H9 (cell line): ENCODE measurements at regions not wholly inside any gene's neighbourhood (a gene's known extent, or its start where the extent isn't known, plus 50 kb on each side); places are given as distances from the start of the nearest gene placed in this dataset.

ENCODE experiments used
- DNase-seq: peaks from one replicate; pipeline ENCODE4 v3.0.0-alpha.2; 2017
- H2AFZ ChIP-seq: one replicate; pipeline ENCODE4 v1.6.1; 2013; ENCODE audit warnings: mild to moderate bottlenecking, low read length, control low read depth, moderate library complexity
- H2AK5ac ChIP-seq: 2 replicates; pipeline ENCODE4 v1.6.1; 2013; ENCODE audit warnings: low read length, control low read depth, mixed read lengths; ENCODE audit not compliant: insufficient read length
- H2BK120ac ChIP-seq: one replicate; pipeline ENCODE4 v1.6.1; 2013; ENCODE audit warnings: low read depth, mild to moderate bottlenecking, low read length, control low read depth, inconsistent platforms; ENCODE audit not compliant: poor library complexity, severe bottlenecking
- H2BK12ac ChIP-seq: 2 replicates; pipeline ENCODE4 v1.6.1; 2013; ENCODE audit warnings: low read length, control low read depth, mixed read lengths, low read depth; ENCODE audit not compliant: insufficient read length
- H2BK15ac ChIP-seq: 2 replicates; pipeline ENCODE4 v1.6.1; 2013; ENCODE audit warnings: low read depth, low read length, control low read depth
- H2BK20ac ChIP-seq: one replicate; pipeline ENCODE4 v1.6.1; 2013; ENCODE audit warnings: low read depth, mild to moderate bottlenecking, low read length, control low read depth, inconsistent platforms; ENCODE audit not compliant: poor library complexity, severe bottlenecking
- H2BK5ac ChIP-seq: 2 replicates; pipeline ENCODE4 v1.6.1; 2013; ENCODE audit warnings: low read length, control low read depth, mixed read lengths; ENCODE audit not compliant: insufficient read length
- H3K14ac ChIP-seq: 2 replicates; pipeline ENCODE4 v1.6.1; 2013; ENCODE audit warnings: low read length, control low read depth; ENCODE audit not compliant: insufficient read depth
- H3K18ac ChIP-seq: 2 replicates; pipeline ENCODE4 v1.6.1; 2013; ENCODE audit warnings: low read depth, mild to moderate bottlenecking, mixed read lengths, low read length, control low read depth; ENCODE audit not compliant: insufficient read length
- H3K23ac ChIP-seq: 2 replicates; pipeline ENCODE4 v1.6.1; 2013; ENCODE audit warnings: low read length, control low read depth, mixed read lengths, low read depth; ENCODE audit not compliant: insufficient read length
- H3K23me2 ChIP-seq: 2 replicates; pipeline ENCODE4 v1.6.1; 2013; ENCODE audit warnings: low read depth, mild to moderate bottlenecking, mixed read lengths, low read length, control low read depth; ENCODE audit not compliant: insufficient read length, poor library complexity, severe bottlenecking
- H3K27ac ChIP-seq: 2 replicates; pipeline ENCODE4 v1.5.1; 2013; ENCODE audit warnings: low read length, control low read depth, mixed read lengths, low read depth; ENCODE audit not compliant: insufficient read length
- H3K27me3 ChIP-seq: 2 replicates; pipeline ENCODE4 v1.6.1; 2013; ENCODE audit warnings: low read length, control low read depth, inconsistent platforms; ENCODE audit not compliant: insufficient read depth
- H3K4ac ChIP-seq: 2 replicates; pipeline ENCODE4 v1.6.1; 2013; ENCODE audit warnings: low read depth, mild to moderate bottlenecking, control low read depth, inconsistent platforms, low read length, moderate library complexity
- H3K4me1 ChIP-seq: 2 replicates; pipeline ENCODE4 v1.6.1; 2013; ENCODE audit warnings: low read length, control low read depth, inconsistent platforms; ENCODE audit not compliant: insufficient read depth
- H3K4me2 ChIP-seq: 2 replicates; pipeline ENCODE4 v1.6.1; 2013; ENCODE audit warnings: low read length, control low read depth, mixed read lengths; ENCODE audit not compliant: insufficient read length, insufficient read depth
- H3K56ac ChIP-seq: 2 replicates; pipeline ENCODE4 v1.6.1; 2013; ENCODE audit warnings: low read depth, mild to moderate bottlenecking, mixed read lengths, low read length, control low read depth; ENCODE audit not compliant: insufficient read length
- H3K79me1 ChIP-seq: 2 replicates; pipeline ENCODE4 v1.6.1; 2013; ENCODE audit warnings: low read depth, mild to moderate bottlenecking, moderate library complexity, low read length, control low read depth, inconsistent platforms; ENCODE audit not compliant: insufficient read depth, poor library complexity, severe bottlenecking
- H3K79me2 ChIP-seq: 2 replicates; pipeline ENCODE4 v1.6.1; 2013; ENCODE audit warnings: low read length, control low read depth, inconsistent platforms; ENCODE audit not compliant: insufficient read depth
- H3K9ac ChIP-seq: 2 replicates; pipeline ENCODE4 v1.6.1; 2013; ENCODE audit warnings: low read length, control low read depth, mixed read lengths; ENCODE audit not compliant: insufficient read length; ENCODE audit errors: extremely low read depth
- H3K9me3 ChIP-seq: one replicate; pipeline ENCODE4 v1.6.1; 2013; ENCODE audit warnings: low read depth, low read length, inconsistent platforms; ENCODE audit not compliant: control insufficient read depth
- H3T11ph ChIP-seq: one replicate; pipeline ENCODE4 v1.6.1; 2013; ENCODE audit warnings: mild to moderate bottlenecking, low read length, control low read depth, inconsistent platforms
- H4K20me1 ChIP-seq: one replicate; pipeline ENCODE4 v1.6.1; 2013; ENCODE audit not compliant: control insufficient read depth, insufficient read length, insufficient read depth
- H4K5ac ChIP-seq: 2 replicates; pipeline ENCODE4 v1.6.1; 2013; ENCODE audit warnings: low read depth, mild to moderate bottlenecking, mixed read lengths, low read length, control low read depth; ENCODE audit not compliant: insufficient read length
- H4K8ac ChIP-seq: replicated peaks from 2 replicates; pipeline ENCODE4 v1.6.1; 2013; ENCODE audit warnings: low read length, control low read depth, mixed read lengths, low read depth; ENCODE audit not compliant: insufficient read length
- H4K91ac ChIP-seq: 2 replicates; pipeline ENCODE4 v1.6.1; 2013; ENCODE audit warnings: low read depth, mild to moderate bottlenecking, moderate library complexity, mixed read lengths, low read length, control low read depth; ENCODE audit not compliant: insufficient read length
- H3K27ac Mint-ChIP-seq, 3 experiments: 2 replicates in 2 of 3; 3 replicates in 1 of 3; pipeline ENCODE4 v1.8.0; 2020 to 2021; ENCODE audit warnings: mixed read lengths in 3 of 3, mild to moderate bottlenecking in 1 of 3, moderate library complexity in 1 of 3
- H3K27me3 Mint-ChIP-seq: 2 replicates; pipeline ENCODE4 v1.8.0; 2021; ENCODE audit warnings: low read depth, mild to moderate bottlenecking, moderate library complexity, mixed read lengths
- H3K36me3 Mint-ChIP-seq, 3 experiments: 2 replicates in 2 of 3; 3 replicates in 1 of 3; pipeline ENCODE4 v1.8.0; 2020 to 2021; ENCODE audit warnings: low read depth in 3 of 3, mixed read lengths in 3 of 3; ENCODE audit not compliant: insufficient read depth in 1 of 3
- H3K4me1 Mint-ChIP-seq, 2 experiments: 2 replicates each; pipeline ENCODE4 v1.8.0; 2020; ENCODE audit warnings: mixed read lengths in 2 of 2
- H3K4me3 Mint-ChIP-seq, 2 experiments: 2 replicates in 1 of 2; 3 replicates in 1 of 2; pipeline ENCODE4 v1.8.0; 2020 to 2021; ENCODE audit warnings: mild to moderate bottlenecking in 2 of 2, mixed read lengths in 2 of 2, moderate library complexity in 1 of 2
- H3K9me3 Mint-ChIP-seq, 2 experiments: 2 replicates in 1 of 2; 3 replicates in 1 of 2; pipeline ENCODE4 v1.8.0; 2020; ENCODE audit warnings: mild to moderate bottlenecking in 2 of 2, mixed read lengths in 2 of 2, moderate library complexity in 1 of 2
- WGBS: extraction: QIAGEN DNeasy Blood & Tissue Kit; methylation state at CpG from one replicate; pipeline ENCODE4 v1.1.7; 2013; ENCODE audit warnings: missing lambda C conversion rate, low lambda C conversion rate, mixed read lengths; ENCODE audit not compliant: insufficient read length; ENCODE audit errors: extremely low coverage; 5-methylcytosine and 5-hydroxymethylcytosine counted together
- TF ChIP-seq, protein P1 (sequence below): fragments of 200-600 bp; sonication (generic); conservative IDR thresholded peaks from 3 replicates; pipeline ENCODE4 v1.8.0; 2021; ENCODE audit warnings: antibody characterized with exemption, mild to moderate bottlenecking

DNA sequence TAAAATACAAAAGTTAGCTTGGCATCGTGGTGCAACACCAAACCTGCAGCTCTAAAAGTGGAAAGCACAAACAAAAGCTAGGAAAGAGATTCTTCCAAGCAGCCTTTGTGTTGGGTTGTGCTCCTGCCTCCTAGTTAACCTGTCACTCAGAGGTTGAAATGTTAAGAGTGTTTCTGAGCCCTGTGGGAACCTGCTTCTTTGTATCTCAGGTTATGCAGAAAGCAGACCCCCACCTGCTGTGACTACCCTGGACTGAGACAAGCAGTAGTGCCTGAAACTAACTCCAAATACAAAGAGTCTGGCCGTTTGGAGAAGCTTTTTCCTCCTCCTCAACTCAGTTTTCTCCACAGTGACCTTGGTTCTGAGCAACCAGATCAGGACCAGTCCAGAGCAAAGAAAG is 158.4 kb upstream of the CSNK1A1L start:
- Histone ChIP-seq H3T11ph (no peak overlapping the region), H3K56ac (no peak overlapping the region), H4K91ac (no peak overlapping the region), H2AK5ac (no peak overlapping the region), H3K9ac (no peak overlapping the region), H3K27ac (no peak overlapping the region), H3K27me3 (no peaks in the 10 kb centered on the region), H3K14ac (no peak overlapping the region), H3K4me1 (no peaks in the 10 kb centered on the region; the same call in 1 of the 2 replicates), H2BK120ac (peak overlapping the region; percentile 19), H4K20me1 (no peaks in the 10 kb centered on the region), H2BK15ac (no peak overlapping the region), H3K4me2 (no peak overlapping the region), H2BK5ac (no peak overlapping the region), H3K79me1 (no peaks in the 10 kb centered on the region), H2AFZ (peak overlapping the region; percentile 80), H3K9me3 (no peaks in the 10 kb centered on the region), H4K8ac (no peak overlapping the region), H2BK20ac (no peak overlapping the region), H3K23me2 (no peaks in the 10 kb centered on the region), H4K5ac (no peak overlapping the region), H3K18ac (no peak overlapping the region), H3K79me2 (no peaks in the 10 kb centered on the region), H2BK12ac (no peak overlapping the region), H3K23ac (no peak overlapping the region), H3K4ac (no peak overlapping the region)
- DNase-seq = no peak
- Mint-ChIP-seq H3K9me3 (peaks cover 18 to 21% of the 10 kb centered on the region in 2 experiments), H3K4me3 (no peak overlapping the region), H3K27ac (peak overlapping the region; percentile 10 to 80 (median 10); a peak in 3 of 7 replicates), H3K27me3 (no peaks in the 10 kb centered on the region), H3K36me3 (peaks cover 5 to 20% (median 11%) of the 10 kb centered on the region in 3 experiments; a peak in 5 of 7 replicates), H3K4me1 (peaks cover 4 to 5% of the 10 kb centered on the region in 2 experiments)
- no CpG with 5 or more reads among the region's 2 CpGs for WGBS
- TF ChIP-seq, protein P1, sequence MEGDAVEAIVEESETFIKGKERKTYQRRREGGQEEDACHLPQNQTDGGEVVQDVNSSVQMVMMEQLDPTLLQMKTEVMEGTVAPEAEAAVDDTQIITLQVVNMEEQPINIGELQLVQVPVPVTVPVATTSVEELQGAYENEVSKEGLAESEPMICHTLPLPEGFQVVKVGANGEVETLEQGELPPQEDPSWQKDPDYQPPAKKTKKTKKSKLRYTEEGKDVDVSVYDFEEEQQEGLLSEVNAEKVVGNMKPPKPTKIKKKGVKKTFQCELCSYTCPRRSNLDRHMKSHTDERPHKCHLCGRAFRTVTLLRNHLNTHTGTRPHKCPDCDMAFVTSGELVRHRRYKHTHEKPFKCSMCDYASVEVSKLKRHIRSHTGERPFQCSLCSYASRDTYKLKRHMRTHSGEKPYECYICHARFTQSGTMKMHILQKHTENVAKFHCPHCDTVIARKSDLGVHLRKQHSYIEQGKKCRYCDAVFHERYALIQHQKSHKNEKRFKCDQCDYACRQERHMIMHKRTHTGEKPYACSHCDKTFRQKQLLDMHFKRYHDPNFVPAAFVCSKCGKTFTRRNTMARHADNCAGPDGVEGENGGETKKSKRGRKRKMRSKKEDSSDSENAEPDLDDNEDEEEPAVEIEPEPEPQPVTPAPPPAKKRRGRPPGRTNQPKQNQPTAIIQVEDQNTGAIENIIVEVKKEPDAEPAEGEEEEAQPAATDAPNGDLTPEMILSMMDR = no peak
